HepG2 (cell line): ENCODE measurements at regions not wholly inside any gene's neighbourhood (a gene's known extent, or its start where the extent isn't known, plus 50 kb on each side); places are given as distances from the start of the nearest gene placed in this dataset.

Source experiments
- ATAC-seq: fragments of 200-7000 bp; cut with Tn5 transposase; 3 replicates; pipeline ENCODE4 v1.9.1; 2020; ENCODE audit warnings: mild to moderate bottlenecking, moderate library complexity
- BruUV-seq: library from RNA; stranded (reverse); fragments of 400-500 nt; replicated peaks from 2 replicates; lab custom pipeline; 2021; lab: Mats Ljungman, UMichigan
- CTCF ChIA-PET: fragments of 300-600 bp; formaldehyde crosslinking; extraction: SDS; loops from one replicate; lab custom pipeline; 2021; ENCODE audit warnings: low total read pairs, inconsistent platforms, low intra/inter-chr PET ratio; lab: Yijun Ruan, JAX
- POLR2A ChIA-PET: fragments of 350-600 bp; sonication (Branson Sonifier 250); formaldehyde crosslinking; loops from one replicate; lab custom pipeline; 2020; ENCODE audit warnings: antibody characterized with exemption, inconsistent platforms; lab: Yijun Ruan, JAX
- DNase-seq: peaks from one replicate; pipeline ENCODE4 v3.0.0-alpha.2; 2015; ENCODE audit warnings: low spot score
- FAIRE-seq: peaks from 3 replicates; lab custom pipeline; 2011; peaks lifted over from hg19 to GRCh38; lab: Jason Lieb, UNC
- H2AFZ ChIP-seq: one replicate; pipeline ENCODE4 v1.6.1; 2011; ENCODE audit warnings: low read length, inconsistent platforms
- H3K27ac ChIP-seq: fragments of 300-600 bp; 3 replicates; pipeline ENCODE4 v1.8.0; 2011; ENCODE audit warnings: mixed run types, mild to moderate bottlenecking, mixed read lengths, low read length, inconsistent platforms; ENCODE audit not compliant: insufficient read depth; ENCODE audit errors: extremely low read length
- H3K27me3 ChIP-seq, 2 experiments: fragments of 200-600 bp in 1 of 2; 2 replicates in 1 of 2; 3 replicates in 1 of 2; pipeline versions ENCODE4 v1.6.0 to v1.8.0; 2011; ENCODE audit warnings: low read length in 2 of 2, mild to moderate bottlenecking in 2 of 2, moderate library complexity in 2 of 2, inconsistent platforms in 1 of 2; ENCODE audit not compliant: insufficient read depth in 2 of 2, control insufficient read depth in 1 of 2
- H3K36me3 ChIP-seq, 2 experiments: fragments of 200-600 bp in 1 of 2; replicated peaks in 1 of 2; 2 replicates in 1 of 2; 3 replicates in 1 of 2; pipeline versions ENCODE4 v1.5.1 to v1.8.0; 2011; ENCODE audit warnings: low read length in 2 of 2, inconsistent platforms in 1 of 2; ENCODE audit not compliant: insufficient read depth in 2 of 2, control insufficient read depth in 1 of 2
- H3K4me1 ChIP-seq: 2 replicates; pipeline ENCODE4 v1.5.1; 2012; ENCODE audit warnings: low read length, inconsistent platforms; ENCODE audit not compliant: insufficient read depth
- H3K4me2 ChIP-seq: 2 replicates; pipeline ENCODE4 v1.6.0; 2011; ENCODE audit warnings: low read depth, low read length, inconsistent platforms
- H3K4me3 ChIP-seq, 3 experiments: fragments of 200-600 bp in 1 of 3; sonication (generic), shearing (Covaris generic) in 1 of 3; replicated peaks in 1 of 3; 2 replicates each; pipeline ENCODE4 v1.5.1; 2011 to 2016; ENCODE audit warnings: low read length in 3 of 3, inconsistent platforms in 2 of 3, low read depth in 2 of 3, mild to moderate bottlenecking in 2 of 3, control low read depth in 1 of 3, mixed read lengths in 1 of 3; ENCODE audit not compliant: insufficient read depth in 1 of 3
- H3K79me2 ChIP-seq: one replicate; pipeline ENCODE4 v1.6.1; 2011; ENCODE audit warnings: low read length, inconsistent platforms; ENCODE audit not compliant: insufficient read depth
- H3K9ac ChIP-seq: 2 replicates; pipeline ENCODE4 v1.6.0; 2011; ENCODE audit warnings: mild to moderate bottlenecking, low read depth, low read length, inconsistent platforms; ENCODE audit not compliant: insufficient read depth
- H3K9me3 ChIP-seq: 2 replicates; pipeline ENCODE4 v1.5.1; 2012; ENCODE audit warnings: mild to moderate bottlenecking, low read length
- H4K20me1 ChIP-seq: 2 replicates; pipeline ENCODE4 v1.6.0; 2011; ENCODE audit warnings: inconsistent platforms, mild to moderate bottlenecking, low read length, moderate library complexity; ENCODE audit not compliant: insufficient read depth
- BRD4 ChIP-seq: sonication (generic); formaldehyde crosslinking; IDR thresholded peaks from 2 replicates; pipeline ENCODE4 v1.4.0; 2020; ENCODE audit warnings: missing genetic modification reagents
- CBX2 ChIP-seq, 2 experiments: fragments of 200-600 bp in 1 of 2; sonication (generic); formaldehyde crosslinking in 1 of 2; IDR thresholded peaks; 2 replicates each; pipeline versions ENCODE4 v1.7.0 to v1.8.1; 2018 to 2022; ENCODE audit warnings: low read depth in 2 of 2, low read length in 1 of 2, mild to moderate bottlenecking in 1 of 2, missing genetic modification reagents in 1 of 2
- GPN1 ChIP-seq: sonication (generic); formaldehyde crosslinking; IDR thresholded peaks from 2 replicates; pipeline ENCODE4 v1.5.1; 2020; ENCODE audit warnings: missing genetic modification reagents, borderline replicate concordance
- KLF16 ChIP-seq, 2 experiments: sonication (generic) in 1 of 2; formaldehyde crosslinking in 1 of 2; IDR thresholded peaks; 2 replicates each; pipeline versions ENCODE4 v1.6.1 to v1.8.0; 2016 to 2023; ENCODE audit warnings: missing genetic modification reagents in 2 of 2, missing compliant biosample characterization in 1 of 2
- RAD21 ChIP-seq: fragments of 450-650 bp; formaldehyde crosslinking; IDR thresholded peaks from 2 replicates; pipeline ENCODE4 v1.5.0; 2020; ENCODE audit warnings: mild to moderate bottlenecking
- TFDP1 ChIP-seq: IDR thresholded peaks from 2 replicates; pipeline ENCODE4 v1.6.1; 2016; ENCODE audit warnings: missing compliant biosample characterization, missing genetic modification reagents, borderline replicate concordance
- ZBTB43 ChIP-seq: sonication (generic); formaldehyde crosslinking; conservative IDR thresholded peaks from 2 replicates; pipeline ENCODE4 v1.4.0; 2020; ENCODE audit warnings: missing genetic modification reagents
- ZNF232 ChIP-seq: sonication (generic); formaldehyde crosslinking; IDR thresholded peaks from 2 replicates; pipeline ENCODE4 v1.4.0; 2020; ENCODE audit warnings: missing genetic modification reagents, borderline replicate concordance
- ZNF264 ChIP-seq: sonication (generic); formaldehyde crosslinking; IDR thresholded peaks from 2 replicates; pipeline ENCODE4 v1.4.0; 2020; ENCODE audit warnings: missing genetic modification reagents
- ZNF646 ChIP-seq: sonication (generic); formaldehyde crosslinking; IDR thresholded peaks from 2 replicates; pipeline ENCODE4 v1.9.0; 2021; ENCODE audit warnings: mild to moderate bottlenecking, missing genetic modification reagents
- WGBS: methylation state at CpG from one replicate; pipeline ENCODE4 v1.1.6; 2017; ENCODE audit warnings: low lambda C conversion rate; 5-methylcytosine and 5-hydroxymethylcytosine counted together
- in situ Hi-C: cut with HindIII; loops from 2 replicates; pipeline ENCODE4 v1.10.0; 2017; ENCODE audit warnings: low pct_unique_long_range_greater_than_20kb; ENCODE audit not compliant: extremely low pct_ligation_motif_present
- intact Hi-C: fragments of 100-400 bp; cut with micrococcal nuclease; formaldehyde crosslinking; loops from one replicate; pipeline ENCODE4 v1.10.0; 2022; ENCODE audit not compliant: unreplicated experiment

GRCh38 chr3:182390421-182390820 lies 402.9 kb upstream of the ATP11B start (continued):
- no peak for TF ChIP-seq TFDP1

GRCh38 chr3:182392182-182392937 lies 400.9 kb upstream of the ATP11B start:
- intact Hi-C loops: no loop called here
- H3K4me1 ChIP-seq: no peaks in the 10 kb centered on the region
- TF ChIP-seq KLF16 (CRISPR knock-in tag; IDR thresholded peaks at IDR 0.05): no peak
- TF ChIP-seq GPN1 (CRISPR knock-in tag): no peak
- no peak for TF ChIP-seq ZNF232 (CRISPR knock-in tag)
- no peak for TF ChIP-seq BRD4 (CRISPR knock-in tag)
- no peak for TF ChIP-seq CBX2 (IDR thresholded peaks at IDR 0.05; ENCODE audit: low read depth, low read length)
- TF ChIP-seq CBX2 (CRISPR knock-in tag; IDR thresholded peaks at IDR 0.05; ENCODE audit: low read depth): no peak
- no peak for TF ChIP-seq ZNF646 (CRISPR knock-in tag)
- no peak for TF ChIP-seq ZNF264 (CRISPR knock-in tag)
- TF ChIP-seq RAD21: no peak
- TF ChIP-seq ZBTB43 (CRISPR knock-in tag): no peak

More at GRCh38 chr3:182392182-182392937, 400.9 kb upstream of the ATP11B start:
- Histone ChIP-seq H3K36me3 (no peaks in the 10 kb centered on the region), H2AFZ (no peak overlapping the region), H3K79me2 (no peaks in the 10 kb centered on the region), H3K9me3 (no peaks in the 10 kb centered on the region), H3K9ac (no peak overlapping the region), H3K4me2 (no peak overlapping the region), H3K4me3 (no peak overlapping the region), H4K20me1 (no peaks in the 10 kb centered on the region), H3K27me3 (no peaks in the 10 kb centered on the region), H3K27ac (no peak overlapping the region)
- no peak for FAIRE-seq
- no peak for ATAC-seq
- 0% methylated on average over 4 of the region's 4 CpGs for WGBS
- POLR2A ChIA-PET: no interaction called here
- CTCF ChIA-PET: no interaction called here
- in situ Hi-C loops: no loop called here
- BruUV-seq: no TSS peak
- DNase-seq: no peak
